ENCODE measurements at regions not wholly inside any gene's neighbourhood (a gene's known extent, or its start where the extent isn't known, plus 50 kb on each side); places are given as distances from the start of the nearest gene placed in this dataset.

- ChIA-PET POLR2A (no interaction called here), CTCF (no interaction called here)
- TF ChIP-seq SUZ12 (IDR thresholded peaks at IDR 0.05) (no peak), FOXK2 (IDR thresholded peaks at IDR 0.05) (no peak), SP1 (IDR thresholded peaks at IDR 0.05) (no peak), LEF1 (IDR thresholded peaks at IDR 0.05; ENCODE audit: borderline replicate concordance) (no peak)
- no peak for DNase-seq (ENCODE audit: extremely low spot score)
Observed at GRCh38 chr4:106450249-106450648, 81.7 kb upstream of the GIMD1 start.

DNA sequence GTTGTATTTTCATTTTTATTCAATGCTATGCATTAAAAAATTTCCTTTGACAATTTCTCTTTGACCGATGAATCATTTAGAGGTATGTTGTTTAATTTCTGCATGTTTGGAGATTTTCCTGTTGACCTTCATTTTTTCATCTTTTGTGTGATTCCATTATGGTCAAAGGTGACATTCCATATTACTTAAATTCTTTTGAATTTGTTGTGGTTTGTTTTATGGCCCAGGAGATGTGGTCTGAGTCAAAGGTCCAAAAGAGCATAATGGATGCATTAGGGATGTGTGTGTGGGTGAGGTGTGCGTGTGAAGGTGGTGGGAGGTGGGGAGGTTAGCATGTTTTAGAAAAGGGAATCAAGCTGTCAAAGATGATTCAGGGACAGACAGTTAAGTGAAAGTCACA is 76.0 kb upstream of the GIMD1 start:
- DNase-seq (ENCODE audit: extremely low spot score), result no peak
- TF ChIP-seq ZNF384 (IDR thresholded peaks at IDR 0.05), result no peak
- TF ChIP-seq NFRKB (IDR thresholded peaks at IDR 0.05), result no peak
- TF ChIP-seq SP1 (IDR thresholded peaks at IDR 0.05), result no peak
- no peak for TF ChIP-seq FOXA1 (IDR thresholded peaks at IDR 0.05)
- TF ChIP-seq, protein P1, sequence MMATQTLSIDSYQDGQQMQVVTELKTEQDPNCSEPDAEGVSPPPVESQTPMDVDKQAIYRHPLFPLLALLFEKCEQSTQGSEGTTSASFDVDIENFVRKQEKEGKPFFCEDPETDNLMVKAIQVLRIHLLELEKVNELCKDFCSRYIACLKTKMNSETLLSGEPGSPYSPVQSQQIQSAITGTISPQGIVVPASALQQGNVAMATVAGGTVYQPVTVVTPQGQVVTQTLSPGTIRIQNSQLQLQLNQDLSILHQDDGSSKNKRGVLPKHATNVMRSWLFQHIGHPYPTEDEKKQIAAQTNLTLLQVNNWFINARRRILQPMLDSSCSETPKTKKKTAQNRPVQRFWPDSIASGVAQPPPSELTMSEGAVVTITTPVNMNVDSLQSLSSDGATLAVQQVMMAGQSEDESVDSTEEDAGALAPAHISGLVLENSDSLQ (IDR thresholded peaks at IDR 0.05), result no peak
- TF ChIP-seq HDGF (IDR thresholded peaks at IDR 0.05; ENCODE audit: borderline replicate concordance), result no peak
- no peak for TF ChIP-seq TARDBP (IDR thresholded peaks at IDR 0.05)
- CTCF ChIA-PET, result no interaction called here
- POLR2A ChIA-PET, result no interaction called here

DNA sequence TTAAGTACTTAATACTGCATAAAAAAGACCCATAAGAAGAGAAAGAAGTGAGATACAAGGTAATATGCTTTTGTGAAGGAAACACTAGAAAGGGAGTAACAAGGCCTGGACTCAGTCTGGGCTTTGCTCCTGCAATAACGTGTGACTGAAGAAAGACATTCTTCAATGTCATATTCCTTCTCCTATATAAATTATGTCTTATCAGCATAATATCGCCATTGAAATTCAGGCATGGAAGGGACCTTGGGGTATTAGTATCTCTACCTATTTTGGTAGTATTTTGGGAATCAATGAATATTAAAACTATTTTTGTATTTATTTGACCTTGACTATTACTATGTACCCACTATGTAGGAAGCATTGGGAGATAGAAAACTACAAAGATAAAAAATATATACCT is 62.2 kb upstream of the GIMD1 start:
- TF ChIP-seq ZNF384 (IDR thresholded peaks at IDR 0.05), result no peak
- no peak for TF ChIP-seq BHLHE40 (IDR thresholded peaks at IDR 0.05; ENCODE audit: borderline replicate concordance)
- TF ChIP-seq NFRKB (IDR thresholded peaks at IDR 0.05), result no peak
- TF ChIP-seq FOXM1 (IDR thresholded peaks at IDR 0.05; ENCODE audit: borderline replicate concordance), result no peak
- no peak for TF ChIP-seq TARDBP (IDR thresholded peaks at IDR 0.05)
- TF ChIP-seq, protein P1 (IDR thresholded peaks at IDR 0.05), result no peak
- TF ChIP-seq SP1 (IDR thresholded peaks at IDR 0.05), result no peak
- TF ChIP-seq SUZ12 (IDR thresholded peaks at IDR 0.05), result no peak
- no peak for TF ChIP-seq FOXA1 (IDR thresholded peaks at IDR 0.05)
- no peak for TF ChIP-seq HDGF (IDR thresholded peaks at IDR 0.05; ENCODE audit: borderline replicate concordance)
- TF ChIP-seq FOXK2 (IDR thresholded peaks at IDR 0.05), result no peak
- no peak for TF ChIP-seq ARNT (IDR thresholded peaks at IDR 0.05)
- no peak for DNase-seq (ENCODE audit: extremely low spot score)
- ChIA-PET POLR2A (no interaction called here), CTCF (no interaction called here)

- ChIA-PET CTCF (no interaction called here), POLR2A (no interaction called here)
- TF ChIP-seq FOXM1 (IDR thresholded peaks at IDR 0.05; ENCODE audit: borderline replicate concordance), result no peak
- no peak for TF ChIP-seq FOXA1 (IDR thresholded peaks at IDR 0.05)
- DNase-seq (ENCODE audit: extremely low spot score), result no peak
Observed at GRCh38 chr4:106429885-106430284, 61.3 kb upstream of the GIMD1 start.

- TF ChIP-seq LEF1 (IDR thresholded peaks at IDR 0.05; ENCODE audit: borderline replicate concordance) (no peak), FOXM1 (IDR thresholded peaks at IDR 0.05; ENCODE audit: borderline replicate concordance) (no peak), FOXK2 (IDR thresholded peaks at IDR 0.05) (no peak), BHLHE40 (IDR thresholded peaks at IDR 0.05; ENCODE audit: borderline replicate concordance) (no peak), SUZ12 (IDR thresholded peaks at IDR 0.05) (no peak), FOXA1 (IDR thresholded peaks at IDR 0.05) (no peak), ZNF384 (IDR thresholded peaks at IDR 0.05) (no peak)
- TF ChIP-seq, protein P1 (IDR thresholded peaks at IDR 0.05), result no peak
- DNase-seq (ENCODE audit: extremely low spot score), result no peak
- CTCF ChIA-PET, result no interaction called here
- POLR2A ChIA-PET, result no interaction called here
Observed at GRCh38 chr4:106426069-106426468, 57.5 kb upstream of the GIMD1 start.

DNA sequence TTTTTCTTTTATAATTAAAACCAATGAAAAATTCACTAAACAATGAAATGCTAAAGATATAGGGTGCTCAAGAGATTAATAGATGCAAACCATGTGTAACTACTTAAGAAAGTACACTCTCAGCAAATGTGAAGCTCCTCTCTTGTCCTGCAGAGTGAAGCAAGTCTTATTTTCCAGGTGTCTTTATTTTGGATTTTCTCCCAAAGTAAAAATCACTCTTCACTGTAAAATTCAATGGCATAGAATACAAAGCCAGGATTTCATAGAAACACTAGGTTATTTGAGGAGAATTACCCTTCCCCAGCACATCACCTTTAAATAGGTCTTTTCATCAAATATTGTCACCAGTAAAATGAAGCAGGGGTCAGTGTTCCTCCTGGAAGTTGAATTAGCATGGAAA is 57.0 kb upstream of the GIMD1 start:
- no peak for DNase-seq (ENCODE audit: extremely low spot score)
- ChIA-PET POLR2A (no interaction called here), CTCF (no interaction called here)
- TF ChIP-seq ZNF384 (IDR thresholded peaks at IDR 0.05), result no peak
- TF ChIP-seq ARNT (IDR thresholded peaks at IDR 0.05), result no peak
- TF ChIP-seq FOXK2 (IDR thresholded peaks at IDR 0.05), result no peak
- TF ChIP-seq LEF1 (IDR thresholded peaks at IDR 0.05; ENCODE audit: borderline replicate concordance), result no peak
- TF ChIP-seq SP1 (IDR thresholded peaks at IDR 0.05), result no peak
- TF ChIP-seq FOXM1 (IDR thresholded peaks at IDR 0.05; ENCODE audit: borderline replicate concordance), result no peak
- no peak for TF ChIP-seq L3MBTL2 (conservative IDR thresholded peaks at IDR 0.05)
- no peak for TF ChIP-seq SUZ12 (IDR thresholded peaks at IDR 0.05)
- no peak for TF ChIP-seq HDGF (IDR thresholded peaks at IDR 0.05; ENCODE audit: borderline replicate concordance)
- TF ChIP-seq CTBP1 (IDR thresholded peaks at IDR 0.05; ENCODE audit: borderline replicate concordance), result no peak

GRCh38 chr4:106424426-106424825 is 55.8 kb upstream of the GIMD1 start:
- POLR2A ChIA-PET, result no interaction called here
- no peak for TF ChIP-seq TARDBP (IDR thresholded peaks at IDR 0.05)
- no peak for TF ChIP-seq ELF4 (IDR thresholded peaks at IDR 0.05)
- no peak for TF ChIP-seq LEF1 (IDR thresholded peaks at IDR 0.05; ENCODE audit: borderline replicate concordance)
- no peak for TF ChIP-seq BHLHE40 (IDR thresholded peaks at IDR 0.05; ENCODE audit: borderline replicate concordance)
- no peak for TF ChIP-seq NFRKB (IDR thresholded peaks at IDR 0.05)
- TF ChIP-seq CTBP1 (IDR thresholded peaks at IDR 0.05; ENCODE audit: borderline replicate concordance), result no peak
- no peak for TF ChIP-seq HDGF (IDR thresholded peaks at IDR 0.05; ENCODE audit: borderline replicate concordance)
- TF ChIP-seq ZNF384 (IDR thresholded peaks at IDR 0.05), result no peak
- no peak for TF ChIP-seq FOXK2 (IDR thresholded peaks at IDR 0.05)
- TF ChIP-seq FOXM1 (IDR thresholded peaks at IDR 0.05; ENCODE audit: borderline replicate concordance), result no peak
- TF ChIP-seq SUZ12 (IDR thresholded peaks at IDR 0.05), result no peak
- no peak for TF ChIP-seq L3MBTL2 (conservative IDR thresholded peaks at IDR 0.05)
- no peak for TF ChIP-seq FOXA1 (IDR thresholded peaks at IDR 0.05)
- TF ChIP-seq, protein P1 (IDR thresholded peaks at IDR 0.05), result no peak
- no peak for TF ChIP-seq SP1 (IDR thresholded peaks at IDR 0.05)

More at GRCh38 chr4:106424426-106424825, 55.8 kb upstream of the GIMD1 start:
- CTCF ChIA-PET, result no interaction called here
- DNase-seq (ENCODE audit: extremely low spot score), result no peak
